GM23248 (cell line): ENCODE measurements at regions not wholly inside any gene's neighbourhood (a gene's known extent, or its start where the extent isn't known, plus 50 kb on each side); places are given as distances from the start of the nearest gene placed in this dataset.

ENCODE experiments used
- DNase-seq: peaks from one replicate; pipeline ENCODE4 v3.0.0-alpha.2; 2015
- H2AFZ ChIP-seq: fragments of 200-600 bp; sonication (generic); 2 replicates; pipeline ENCODE4 v1.6.1; 2016; ENCODE audit warnings: antibody characterized with exemption
- H3F3A ChIP-seq: fragments of 200-600 bp; sonication (generic); 2 replicates; pipeline ENCODE4 v1.6.1; 2016; ENCODE audit warnings: mild to moderate bottlenecking, antibody characterized with exemption, mixed run types; ENCODE audit not compliant: insufficient read depth
- H3K27ac ChIP-seq: fragments of 200-600 bp; sonication (generic); 2 replicates; pipeline ENCODE4 v1.5.1; 2016; ENCODE audit warnings: mild to moderate bottlenecking
- H3K27me3 ChIP-seq: fragments of 200-600 bp; sonication (generic); replicated peaks from 2 replicates; pipeline ENCODE4 v1.6.1; 2016; ENCODE audit warnings: mild to moderate bottlenecking; ENCODE audit not compliant: insufficient read depth
- H3K36me3 ChIP-seq: fragments of 200-600 bp; sonication (generic); 2 replicates; pipeline ENCODE4 v1.6.1; 2016; ENCODE audit warnings: low read depth, mild to moderate bottlenecking
- H3K4me1 ChIP-seq: fragments of 200-600 bp; sonication (generic); 2 replicates; pipeline ENCODE4 v1.6.1; 2016; ENCODE audit warnings: mild to moderate bottlenecking; ENCODE audit not compliant: insufficient read depth
- H3K4me2 ChIP-seq: fragments of 200-600 bp; sonication (generic); one replicate; pipeline ENCODE4 v1.6.1; 2016; ENCODE audit warnings: mild to moderate bottlenecking; ENCODE audit not compliant: unreplicated experiment
- H3K4me3 ChIP-seq: fragments of 200-600 bp; sonication (generic); 2 replicates; pipeline ENCODE4 v1.5.1; 2016; ENCODE audit warnings: mild to moderate bottlenecking
- H3K79me2 ChIP-seq: fragments of 200-600 bp; sonication (generic); 2 replicates; pipeline ENCODE4 v1.6.1; 2016; ENCODE audit warnings: mild to moderate bottlenecking; ENCODE audit not compliant: insufficient read depth
- H3K9ac ChIP-seq: fragments of 200-600 bp; sonication (generic); 2 replicates; pipeline ENCODE4 v1.6.1; 2016; ENCODE audit warnings: mild to moderate bottlenecking
- H3K9me2 ChIP-seq: fragments of 200-600 bp; sonication (generic); 2 replicates; pipeline ENCODE4 v1.6.1; 2016; ENCODE audit warnings: mixed run types, mild to moderate bottlenecking, moderate library complexity; ENCODE audit not compliant: insufficient read depth
- H3K9me3 ChIP-seq: fragments of 200-600 bp; sonication (generic); one replicate; pipeline ENCODE4 v1.6.1; 2017; ENCODE audit warnings: low read depth
- H4K20me1 ChIP-seq: fragments of 200-600 bp; sonication (generic); 2 replicates; pipeline ENCODE4 v1.6.0; 2016; ENCODE audit not compliant: insufficient read depth
- EZH2 ChIP-seq: fragments of 200-600 bp; sonication (generic); IDR thresholded peaks from 2 replicates; pipeline ENCODE4 v1.6.1; 2018; ENCODE audit warnings: antibody characterized with exemption, mild to moderate bottlenecking; ENCODE audit not compliant: insufficient read depth, poor library complexity, severe bottlenecking
- EZH2phosphoT487 ChIP-seq: fragments of 200-600 bp; sonication (generic); IDR thresholded peaks from 2 replicates; pipeline ENCODE4 v1.6.1; 2018; ENCODE audit warnings: antibody characterized with exemption, moderate library complexity, mild to moderate bottlenecking, low read depth; ENCODE audit not compliant: insufficient read depth
- WGBS, 2 experiments: methylation state at CpG; one replicate each; pipeline ENCODE4 v1.1.6; 2015 to 2017; ENCODE audit warnings: low lambda C conversion rate in 2 of 2, low coverage in 1 of 2; ENCODE audit errors: missing lambda C conversion rate in 2 of 2; 5-methylcytosine and 5-hydroxymethylcytosine counted together
- in situ Hi-C: fragments of 300-500 bp; cut with MboI; formaldehyde crosslinking; loops from 2 replicates; pipeline ENCODE4 v1.15.0; 2020

DNA sequence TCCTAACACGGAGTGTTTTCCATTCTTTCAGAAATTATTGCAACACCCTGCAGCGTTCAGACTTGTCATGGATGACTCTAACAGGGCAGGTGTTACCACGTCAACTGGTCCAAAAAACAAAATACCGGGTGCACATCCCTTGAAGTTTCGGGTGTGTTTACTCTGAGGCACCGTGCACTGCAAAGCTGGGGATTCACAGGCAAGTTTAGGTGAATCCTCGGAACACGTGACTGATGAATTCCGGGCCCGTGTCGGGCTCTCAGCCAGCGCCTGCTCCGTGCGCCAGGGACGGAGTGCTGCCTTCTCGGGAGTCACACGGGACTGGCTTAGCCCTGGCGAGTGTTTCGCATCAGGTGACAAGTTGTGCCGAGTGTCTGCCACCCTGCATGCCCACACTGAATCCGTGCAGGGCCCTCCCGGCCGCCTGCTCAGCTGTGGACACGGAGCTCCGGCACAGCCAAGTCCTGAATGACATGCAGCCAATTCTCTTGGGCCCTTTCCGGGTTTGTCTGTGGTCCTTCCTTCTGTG is 66.0 kb upstream of the IRX4 start:
- Histone ChIP-seq H3K79me2 (no peaks in the 10 kb centered on the region), H3K4me2 (no peak overlapping the region), H3K27me3 (no peaks in the 10 kb centered on the region), H3K9me2 (no peaks in the 10 kb centered on the region), H3K4me1 (no peaks in the 10 kb centered on the region), H3K9me3 (no peaks in the 10 kb centered on the region), H3K36me3 (no peaks in the 10 kb centered on the region), H3F3A (no peaks in the 10 kb centered on the region), H3K4me3 (no peak overlapping the region), H3K27ac (no peak overlapping the region), H3K9ac (no peak overlapping the region), H4K20me1 (no peaks in the 10 kb centered on the region), H2AFZ (no peak overlapping the region)
- TF ChIP-seq EZH2, result no peak
- TF ChIP-seq EZH2phosphoT487, result no peak
- in situ Hi-C loops, result no loop called here
- no peak for DNase-seq
- 35 to 38% methylated on average over 21 to 26 of the region's 26 CpGs for WGBS, 2 experiments

DNA sequence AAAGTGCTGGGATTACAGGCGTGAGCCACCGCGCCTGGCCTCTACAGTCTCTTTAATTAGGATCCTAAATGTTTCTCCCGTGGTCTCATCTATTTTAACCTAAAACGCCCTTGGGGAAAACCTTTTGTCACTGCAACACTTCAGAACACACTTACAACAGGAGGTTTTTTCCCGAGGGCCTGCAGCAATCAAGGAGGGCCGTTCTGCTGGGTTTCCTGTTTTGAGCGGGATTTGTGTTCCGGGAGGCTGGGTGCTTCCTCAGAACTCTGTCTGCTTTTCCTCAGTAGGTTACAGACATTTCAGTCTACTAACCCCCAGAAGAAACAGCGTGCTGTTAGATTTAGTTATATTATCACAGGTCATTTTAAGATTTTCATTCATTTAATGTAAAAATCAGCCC is 65.4 kb upstream of the IRX4 start:
- Histone ChIP-seq H3K4me2 (no peak overlapping the region), H3K4me3 (no peak overlapping the region), H3K9ac (no peak overlapping the region), H4K20me1 (no peaks in the 10 kb centered on the region), H2AFZ (no peak overlapping the region), H3K36me3 (no peaks in the 10 kb centered on the region), H3K27me3 (no peaks in the 10 kb centered on the region), H3K79me2 (no peaks in the 10 kb centered on the region), H3K9me2 (no peaks in the 10 kb centered on the region), H3K9me3 (no peaks in the 10 kb centered on the region), H3K27ac (no peak overlapping the region), H3F3A (no peaks in the 10 kb centered on the region), H3K4me1 (no peaks in the 10 kb centered on the region)
- in situ Hi-C loops, result no loop called here
- no peak for TF ChIP-seq EZH2
- no peak for TF ChIP-seq EZH2phosphoT487
- no peak for DNase-seq
- WGBS, 2 experiments, result 59 to 62% methylated on average over 10 of the region's 10 CpGs

- Histone ChIP-seq H3K9me3 (no peaks in the 10 kb centered on the region), H4K20me1 (no peaks in the 10 kb centered on the region), H2AFZ (no peak overlapping the region), H3K36me3 (no peaks in the 10 kb centered on the region), H3K27me3 (no peaks in the 10 kb centered on the region), H3K27ac (no peak overlapping the region), H3K4me3 (no peak overlapping the region), H3F3A (no peaks in the 10 kb centered on the region), H3K79me2 (no peaks in the 10 kb centered on the region), H3K9me2 (no peaks in the 10 kb centered on the region), H3K4me2 (no peak overlapping the region), H3K4me1 (no peaks in the 10 kb centered on the region), H3K9ac (no peak overlapping the region)
- in situ Hi-C loops, result no loop called here
- TF ChIP-seq EZH2 (no peak), EZH2phosphoT487 (no peak)
- 51 to 56% methylated on average over 13 of the region's 13 CpGs for WGBS, 2 experiments
- no peak for DNase-seq
Observed at GRCh38 chr5:1946776-1947175, 64.1 kb upstream of the IRX4 start.

DNA sequence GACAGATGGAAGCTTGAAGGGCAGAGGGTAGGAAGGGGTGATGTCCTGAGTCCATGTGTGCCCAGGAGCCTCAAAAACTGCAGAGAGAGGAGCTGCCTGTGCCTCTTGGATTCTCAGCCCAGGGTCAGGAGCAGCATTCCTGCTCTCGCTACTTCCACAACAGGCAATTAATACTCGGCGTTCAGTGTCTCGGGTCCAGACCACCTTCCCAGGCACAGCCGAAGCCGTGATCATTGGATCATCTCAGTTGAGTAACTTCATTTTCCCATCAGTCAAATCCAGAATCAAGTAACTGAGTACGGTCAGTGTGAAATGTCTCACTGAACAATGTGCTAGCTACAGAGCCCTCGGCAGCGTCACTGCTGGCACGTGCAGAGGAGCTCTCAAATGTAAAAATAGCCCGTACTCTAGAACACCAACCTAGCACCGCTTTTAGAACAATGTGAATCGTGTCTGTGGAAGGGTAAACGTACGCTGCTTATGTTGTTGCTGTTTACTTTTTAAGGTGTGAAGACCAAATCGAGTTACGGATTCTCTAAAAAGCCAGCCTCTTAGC is 63.5 kb upstream of the IRX4 start:
- WGBS, 2 experiments, result 66 to 67% methylated on average over 17 of the region's 17 CpGs
- Histone ChIP-seq H3F3A (no peaks in the 10 kb centered on the region), H3K9me3 (no peaks in the 10 kb centered on the region), H3K9ac (no peak overlapping the region), H3K4me3 (no peak overlapping the region), H3K36me3 (no peaks in the 10 kb centered on the region), H3K27ac (no peak overlapping the region), H4K20me1 (no peaks in the 10 kb centered on the region), H3K27me3 (no peaks in the 10 kb centered on the region), H3K4me1 (no peaks in the 10 kb centered on the region), H3K4me2 (no peak overlapping the region), H3K9me2 (no peaks in the 10 kb centered on the region), H2AFZ (no peak overlapping the region), H3K79me2 (no peaks in the 10 kb centered on the region)
- no peak for DNase-seq
- in situ Hi-C loops, result no loop called here
- TF ChIP-seq EZH2phosphoT487, result no peak
- TF ChIP-seq EZH2, result no peak

- Histone ChIP-seq H3K9me3 (no peaks in the 10 kb centered on the region), H3K4me1 (no peaks in the 10 kb centered on the region), H3K4me2 (no peak overlapping the region), H3K27me3 (no peaks in the 10 kb centered on the region), H2AFZ (no peak overlapping the region), H3K4me3 (no peak overlapping the region), H3F3A (no peaks in the 10 kb centered on the region), H3K27ac (no peak overlapping the region), H4K20me1 (no peaks in the 10 kb centered on the region), H3K36me3 (no peaks in the 10 kb centered on the region), H3K79me2 (no peaks in the 10 kb centered on the region), H3K9me2 (no peaks in the 10 kb centered on the region), H3K9ac (no peak overlapping the region)
- no peak for DNase-seq
- in situ Hi-C loops, result no loop called here
- TF ChIP-seq EZH2 (no peak), EZH2phosphoT487 (no peak)
- 46 to 49% methylated on average over 13 of the region's 13 CpGs for WGBS, 2 experiments
Observed at GRCh38 chr5:1945606-1946005, 62.9 kb upstream of the IRX4 start.
